ENCODE measurements at regions not wholly inside any gene's neighbourhood (a gene's known extent, or its start where the extent isn't known, plus 50 kb on each side); places are given as distances from the start of the nearest gene placed in this dataset.

DNA sequence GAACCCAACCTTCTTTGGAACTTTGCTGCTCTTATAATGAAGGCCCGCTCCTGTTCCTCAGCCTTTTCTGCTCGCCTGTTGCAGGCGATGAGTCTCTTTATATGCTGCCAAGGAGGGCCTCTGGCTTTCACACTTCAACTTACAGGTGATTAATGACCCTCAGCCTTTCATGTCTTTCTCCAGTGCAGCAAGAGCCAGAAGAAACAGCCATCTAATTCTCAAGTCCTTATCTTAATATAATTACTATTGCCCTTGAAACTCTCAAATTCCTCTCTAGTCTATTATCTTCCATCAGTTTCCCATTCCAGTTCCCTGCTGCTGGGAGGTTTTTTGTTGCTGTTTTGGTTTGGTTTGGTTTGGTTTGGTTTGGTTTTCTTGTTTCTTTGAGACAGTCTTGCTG is 121.8 kb upstream of the MED13 start:
- no peak overlapping the region for H3K4me3 ChIP-seq (ENCODE audit: low read depth, low read length)
- TF ChIP-seq, protein P1, sequence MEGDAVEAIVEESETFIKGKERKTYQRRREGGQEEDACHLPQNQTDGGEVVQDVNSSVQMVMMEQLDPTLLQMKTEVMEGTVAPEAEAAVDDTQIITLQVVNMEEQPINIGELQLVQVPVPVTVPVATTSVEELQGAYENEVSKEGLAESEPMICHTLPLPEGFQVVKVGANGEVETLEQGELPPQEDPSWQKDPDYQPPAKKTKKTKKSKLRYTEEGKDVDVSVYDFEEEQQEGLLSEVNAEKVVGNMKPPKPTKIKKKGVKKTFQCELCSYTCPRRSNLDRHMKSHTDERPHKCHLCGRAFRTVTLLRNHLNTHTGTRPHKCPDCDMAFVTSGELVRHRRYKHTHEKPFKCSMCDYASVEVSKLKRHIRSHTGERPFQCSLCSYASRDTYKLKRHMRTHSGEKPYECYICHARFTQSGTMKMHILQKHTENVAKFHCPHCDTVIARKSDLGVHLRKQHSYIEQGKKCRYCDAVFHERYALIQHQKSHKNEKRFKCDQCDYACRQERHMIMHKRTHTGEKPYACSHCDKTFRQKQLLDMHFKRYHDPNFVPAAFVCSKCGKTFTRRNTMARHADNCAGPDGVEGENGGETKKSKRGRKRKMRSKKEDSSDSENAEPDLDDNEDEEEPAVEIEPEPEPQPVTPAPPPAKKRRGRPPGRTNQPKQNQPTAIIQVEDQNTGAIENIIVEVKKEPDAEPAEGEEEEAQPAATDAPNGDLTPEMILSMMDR (IDR thresholded peaks at IDR 0.05; ENCODE audit: insufficient read depth, low read length), result no peak
- DNase-seq (ENCODE audit: low read depth), result no peak

DNA sequence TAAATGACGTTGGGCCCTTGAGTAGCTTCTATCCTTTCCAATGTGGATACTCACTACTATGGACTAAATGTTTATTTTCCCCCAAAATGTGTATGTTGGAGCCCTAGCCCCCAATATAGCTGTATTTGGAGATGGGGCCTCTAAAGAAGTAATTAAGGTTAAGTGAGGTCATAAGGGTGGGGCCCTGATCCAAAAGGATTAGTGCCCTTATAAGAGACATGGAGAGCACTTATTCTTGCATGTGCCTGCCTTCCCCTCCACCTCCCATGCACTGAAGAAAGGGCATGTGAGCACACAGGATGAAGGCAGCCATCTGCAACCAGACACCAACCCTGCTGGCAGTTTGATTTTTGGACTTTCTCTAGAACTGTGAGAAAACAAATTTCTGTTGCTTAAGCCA is 115.7 kb upstream of the MED13 start:
- no peak overlapping the region for H3K4me3 ChIP-seq (ENCODE audit: low read depth, low read length)
- TF ChIP-seq, protein P1 (IDR thresholded peaks at IDR 0.05; ENCODE audit: insufficient read depth, low read length), result no peak

GRCh38 chr17:62179525-62180161 is 114.6 kb upstream of the MED13 start:
- TF ChIP-seq, protein P1 (IDR thresholded peaks at IDR 0.05; ENCODE audit: insufficient read depth, low read length), result no peak
- H3K4me3 ChIP-seq (ENCODE audit: low read depth, low read length), result no peak overlapping the region
- peak; percentile 11 for DNase-seq (ENCODE audit: low read depth)

More for the DNA sequence above, 115.7 kb upstream of the MED13 start:
- no peak for DNase-seq (ENCODE audit: low read depth)

GRCh38 chr17:62178579-62178978 is 113.5 kb upstream of the MED13 start:
- DNase-seq (ENCODE audit: low read depth), result no peak
- TF ChIP-seq, protein P1 (IDR thresholded peaks at IDR 0.05; ENCODE audit: insufficient read depth, low read length), result no peak

GRCh38 chr17:62172492-62173291 is 107.6 kb upstream of the MED13 start:
- TF ChIP-seq, protein P1 (IDR thresholded peaks at IDR 0.05; ENCODE audit: insufficient read depth, low read length), result no peak
- no peak overlapping the region for H3K4me3 ChIP-seq (ENCODE audit: low read depth, low read length)
- peak; percentile 75 for DNase-seq (ENCODE audit: low read depth)

More at GRCh38 chr17:62178579-62178978, 113.5 kb upstream of the MED13 start:
- H3K4me3 ChIP-seq (ENCODE audit: low read depth, low read length), result no peak overlapping the region

DNA sequence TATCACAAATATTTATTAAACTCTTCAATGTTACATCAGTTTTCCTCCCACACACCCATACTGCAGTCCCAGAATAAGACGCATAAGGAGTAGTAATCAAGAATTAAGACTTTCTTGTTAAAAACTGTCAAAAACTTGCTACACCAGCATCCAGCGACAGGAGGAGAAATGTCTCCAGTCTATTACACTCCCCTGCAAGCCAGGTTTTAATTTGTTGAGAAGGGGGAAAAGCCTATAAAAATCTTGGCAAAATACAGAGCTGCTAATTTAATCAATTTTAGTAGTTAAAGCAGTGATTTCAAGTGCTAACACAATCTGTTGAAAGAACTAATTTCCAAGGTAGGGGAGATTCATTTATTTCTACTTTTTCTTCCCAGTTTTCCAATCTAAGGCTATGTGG is 102.0 kb upstream of the MED13 start:
- TF ChIP-seq, protein P1 (IDR thresholded peaks at IDR 0.05; ENCODE audit: insufficient read depth, low read length), result no peak
- H3K4me3 ChIP-seq (ENCODE audit: low read depth, low read length), result no peak overlapping the region

More for the DNA sequence above, 102.0 kb upstream of the MED13 start:
- no peak for DNase-seq (ENCODE audit: low read depth)

Measured in fibroblast of the aortic adventitia (primary cell).